Fibroblast of mammary gland (primary cell): ENCODE measurements at regions not wholly inside any gene's neighbourhood (a gene's known extent, or its start where the extent isn't known, plus 50 kb on each side); places are given as distances from the start of the nearest gene placed in this dataset.
"Not testable (repeated sequence)": the region's sequence is repeated elsewhere in the genome, so short reads cannot be mapped to it uniquely, and the experiment has no call there.

ENCODE experiments used
- DNase-seq: peaks from one replicate; pipeline ENCODE4 v3.0.0-alpha.2; 2010; ENCODE audit warnings: low read depth
- H3K4me3 ChIP-seq: 2 replicates; pipeline ENCODE4 v1.5.1; 2011; ENCODE audit warnings: low read depth, mild to moderate bottlenecking, low read length, moderate library complexity; ENCODE audit not compliant: control insufficient read depth
- TF ChIP-seq, protein P1 (sequence below): conservative IDR thresholded peaks from 2 replicates; pipeline ENCODE4 v1.5.1; 2011; ENCODE audit warnings: low read depth, low read length, inconsistent platforms; ENCODE audit not compliant: control insufficient read depth, insufficient read depth

DNA sequence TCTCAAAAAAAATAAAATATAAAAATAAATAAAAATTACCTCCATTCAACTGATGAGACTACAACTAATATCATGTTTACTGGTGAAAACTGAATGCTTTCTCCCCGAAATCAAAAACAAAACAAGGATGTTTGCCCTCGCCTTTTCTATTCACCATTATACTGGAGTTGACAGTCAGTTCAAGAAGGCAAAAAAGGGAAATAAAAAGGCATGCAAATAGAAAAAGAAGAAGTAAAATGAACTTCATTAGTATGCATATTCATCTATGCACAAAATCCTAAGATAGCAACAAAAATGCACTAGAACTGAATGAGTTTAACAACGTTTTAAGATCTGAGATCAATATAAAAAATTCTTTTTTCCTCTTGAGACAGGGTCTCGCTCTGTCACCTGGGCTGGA lies 72.7 kb upstream of the FAM174B start:
- no peak for DNase-seq
- no peak overlapping the region for H3K4me3 ChIP-seq
- TF ChIP-seq, protein P1, sequence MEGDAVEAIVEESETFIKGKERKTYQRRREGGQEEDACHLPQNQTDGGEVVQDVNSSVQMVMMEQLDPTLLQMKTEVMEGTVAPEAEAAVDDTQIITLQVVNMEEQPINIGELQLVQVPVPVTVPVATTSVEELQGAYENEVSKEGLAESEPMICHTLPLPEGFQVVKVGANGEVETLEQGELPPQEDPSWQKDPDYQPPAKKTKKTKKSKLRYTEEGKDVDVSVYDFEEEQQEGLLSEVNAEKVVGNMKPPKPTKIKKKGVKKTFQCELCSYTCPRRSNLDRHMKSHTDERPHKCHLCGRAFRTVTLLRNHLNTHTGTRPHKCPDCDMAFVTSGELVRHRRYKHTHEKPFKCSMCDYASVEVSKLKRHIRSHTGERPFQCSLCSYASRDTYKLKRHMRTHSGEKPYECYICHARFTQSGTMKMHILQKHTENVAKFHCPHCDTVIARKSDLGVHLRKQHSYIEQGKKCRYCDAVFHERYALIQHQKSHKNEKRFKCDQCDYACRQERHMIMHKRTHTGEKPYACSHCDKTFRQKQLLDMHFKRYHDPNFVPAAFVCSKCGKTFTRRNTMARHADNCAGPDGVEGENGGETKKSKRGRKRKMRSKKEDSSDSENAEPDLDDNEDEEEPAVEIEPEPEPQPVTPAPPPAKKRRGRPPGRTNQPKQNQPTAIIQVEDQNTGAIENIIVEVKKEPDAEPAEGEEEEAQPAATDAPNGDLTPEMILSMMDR, result no peak

DNA sequence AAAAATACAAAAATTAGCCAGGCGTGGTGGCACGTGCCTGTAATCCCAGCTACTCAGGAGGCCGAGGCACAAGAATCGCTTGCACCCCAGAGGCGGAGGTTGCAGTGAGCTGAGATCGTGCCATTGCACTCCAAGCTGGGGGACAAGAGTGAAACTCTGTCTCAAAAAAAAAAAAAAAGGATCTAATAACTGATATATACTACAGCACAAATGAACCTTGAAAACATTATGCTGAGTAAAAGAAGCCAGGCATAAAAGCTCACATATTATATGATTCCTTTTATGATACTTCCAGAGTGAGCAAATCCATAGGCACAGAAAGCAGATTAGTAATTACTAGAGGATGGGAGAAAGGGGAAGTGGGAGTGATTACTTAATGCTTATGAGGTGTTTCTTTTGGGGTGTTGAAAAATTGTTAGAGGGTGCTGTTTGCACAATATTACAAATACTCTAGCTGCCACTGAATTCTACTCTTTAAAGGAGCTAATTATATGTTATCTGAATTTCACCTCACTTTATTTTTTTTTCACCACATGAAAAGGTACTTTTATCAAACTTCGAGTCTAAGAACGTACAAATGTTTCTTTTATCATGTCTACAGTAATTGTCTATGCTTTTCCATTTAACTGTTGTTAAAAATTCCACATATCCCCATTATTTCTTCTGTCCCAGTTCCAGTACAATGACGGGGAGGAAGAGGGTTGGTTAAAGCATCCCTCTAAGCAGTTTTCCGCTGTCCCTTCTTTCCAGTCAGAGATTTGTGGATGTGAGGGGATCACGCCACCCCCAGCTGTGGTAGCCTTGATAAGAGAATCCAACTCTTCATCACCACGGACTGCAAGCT lies 77.7 kb upstream of the FAM174B start:
- peak overlapping the region; percentile 59 for H3K4me3 ChIP-seq
- TF ChIP-seq, protein P1, result no peak
- no peak for DNase-seq

GRCh38 chr15:92733934-92734521 lies 78.5 kb upstream of the FAM174B start:
- H3K4me3 ChIP-seq, result peak overlapping the region; percentile 59
- DNase-seq, result peak; percentile 32
- TF ChIP-seq, protein P1, result no peak

GRCh38 chr15:92739246-92739645 lies 83.7 kb upstream of the FAM174B start:
- DNase-seq, H3K4me3 ChIP-seq: not testable (repeated sequence)

DNA sequence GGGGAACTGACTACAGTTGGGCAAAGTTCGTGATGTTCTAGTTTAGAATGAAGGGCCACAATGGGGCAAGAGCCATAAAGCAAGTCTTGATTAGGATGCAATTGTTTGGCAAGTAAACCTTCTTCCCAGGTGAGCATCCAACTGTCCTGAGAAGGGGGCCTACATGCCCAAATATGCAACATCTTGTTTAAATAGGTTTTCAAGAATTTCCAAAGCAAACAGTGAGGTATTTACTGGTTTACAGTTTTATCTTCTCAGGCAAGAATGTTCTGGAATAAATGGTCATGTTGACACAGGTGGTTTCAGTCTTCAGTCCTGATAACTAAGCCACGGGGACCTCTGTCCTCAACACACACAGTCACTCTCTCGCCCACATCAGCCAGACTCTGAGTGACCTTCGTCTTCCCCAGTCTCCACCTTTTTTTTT lies 90.3 kb upstream of the FAM174B start:
- TF ChIP-seq, protein P1, result no peak
- DNase-seq, result no peak
- H3K4me3 ChIP-seq, result no peak overlapping the region

GRCh38 chr15:92747047-92747446 lies 91.5 kb upstream of the FAM174B start:
- no peak for DNase-seq
- H3K4me3 ChIP-seq, result no peak overlapping the region
- TF ChIP-seq, protein P1, result no peak

DNA sequence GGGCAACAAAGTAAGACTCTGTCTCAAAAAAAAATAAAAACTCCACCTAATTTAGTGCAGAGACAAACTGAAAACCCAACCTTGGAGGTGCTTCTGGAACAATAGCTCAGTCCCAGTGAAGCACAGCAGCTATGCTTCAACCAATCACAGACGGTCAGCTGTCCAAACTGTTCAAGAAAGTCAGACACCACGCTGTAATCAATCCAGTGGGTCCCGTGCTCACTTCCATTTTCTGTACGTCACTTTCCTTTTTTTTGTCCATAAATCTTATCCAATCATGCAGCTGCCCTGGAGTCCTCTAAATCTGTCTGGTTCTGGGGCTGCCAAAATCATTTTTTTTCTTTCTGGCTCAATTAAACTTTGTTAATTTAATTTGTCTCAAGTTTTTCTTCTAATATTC lies 93.6 kb upstream of the FAM174B start:
- TF ChIP-seq, protein P1, result no peak
- no peak overlapping the region for H3K4me3 ChIP-seq

More for the DNA sequence above, 93.6 kb upstream of the FAM174B start:
- DNase-seq, result no peak
